Natural killer cell (primary cell): ENCODE measurements at regions not wholly inside any gene's neighbourhood (a gene's known extent, or its start where the extent isn't known, plus 50 kb on each side); places are given as distances from the start of the nearest gene placed in this dataset.

Experiments
- ATAC-seq, 3 donors: fragments of 150-1000 bp in 2 of 3; fragments of 200-7000 bp in 1 of 3; cut with Tn5 transposase; 1 replicate in 1 of 3; 2 replicates in 2 of 3; pipeline ENCODE4 v1.10.0; 2021; ENCODE audit warnings: mild to moderate bottlenecking in 2 of 3, moderate library complexity in 2 of 3
- DNase-seq, 2 donors: peaks; one replicate each; pipeline versions ENCODE4 v3.0.0 to v3.0.0-alpha.2; 2013 to 2021; ENCODE audit warnings: mixed read lengths in 1 of 2
- H3K27ac ChIP-seq: one replicate; pipeline ENCODE4 v1.5.1; 2013; ENCODE audit warnings: mild to moderate bottlenecking, low read length
- H3K27me3 ChIP-seq: one replicate; pipeline ENCODE4 v1.6.1; 2013; ENCODE audit warnings: low read length; ENCODE audit not compliant: control insufficient read depth, insufficient read depth
- H3K36me3 ChIP-seq: one replicate; pipeline ENCODE4 v1.6.1; 2013; ENCODE audit warnings: low read length; ENCODE audit not compliant: control insufficient read depth, insufficient read depth
- H3K4me1 ChIP-seq: one replicate; pipeline ENCODE4 v1.6.1; 2013; ENCODE audit warnings: low read length; ENCODE audit not compliant: control insufficient read depth, insufficient read depth
- H3K4me3 ChIP-seq: one replicate; pipeline ENCODE4 v1.5.1; 2013; ENCODE audit warnings: low read length
- H3K9me3 ChIP-seq: one replicate; pipeline ENCODE4 v1.6.1; 2013; ENCODE audit warnings: low read length; ENCODE audit not compliant: control insufficient read depth, insufficient read depth
- H3K27ac Mint-ChIP-seq, 2 donors: one replicate each; pipeline ENCODE4 v1.8.0; 2022; ENCODE audit warnings: mild to moderate bottlenecking in 2 of 2, mixed read lengths in 2 of 2, moderate library complexity in 1 of 2
- H3K27me3 Mint-ChIP-seq, 2 donors: one replicate each; pipeline ENCODE4 v1.8.0; 2022; ENCODE audit warnings: low read depth in 2 of 2, mixed read lengths in 2 of 2
- H3K36me3 Mint-ChIP-seq: one replicate; pipeline ENCODE4 v1.8.0; 2022; ENCODE audit warnings: mixed read lengths
- H3K4me1 Mint-ChIP-seq, 2 donors: one replicate each; pipeline ENCODE4 v1.8.0; 2022; ENCODE audit warnings: mixed read lengths in 2 of 2
- H3K4me3 Mint-ChIP-seq: one replicate; pipeline ENCODE4 v1.8.0; 2022; ENCODE audit warnings: mild to moderate bottlenecking, moderate library complexity, mixed read lengths
- H3K9me3 Mint-ChIP-seq, 2 donors: one replicate each; pipeline ENCODE4 v1.8.0; 2022; ENCODE audit warnings: mixed read lengths in 2 of 2
- WGBS: methylation state at CpG from one replicate; pipeline ENCODE4 v1.1.7; 2013; ENCODE audit warnings: missing lambda C conversion rate; ENCODE audit not compliant: insufficient coverage; 5-methylcytosine and 5-hydroxymethylcytosine counted together
- intact Hi-C: fragments of 100-400 bp; cut with micrococcal nuclease; formaldehyde crosslinking; loops from one replicate; pipeline ENCODE4 v1.14.2; 2022
- TF ChIP-seq, protein P1 (sequence below): fragments of 200-600 bp; IDR thresholded peaks from one replicate; pipeline ENCODE4 v1.8.0; 2022; ENCODE audit warnings: antibody characterized with exemption

DNA sequence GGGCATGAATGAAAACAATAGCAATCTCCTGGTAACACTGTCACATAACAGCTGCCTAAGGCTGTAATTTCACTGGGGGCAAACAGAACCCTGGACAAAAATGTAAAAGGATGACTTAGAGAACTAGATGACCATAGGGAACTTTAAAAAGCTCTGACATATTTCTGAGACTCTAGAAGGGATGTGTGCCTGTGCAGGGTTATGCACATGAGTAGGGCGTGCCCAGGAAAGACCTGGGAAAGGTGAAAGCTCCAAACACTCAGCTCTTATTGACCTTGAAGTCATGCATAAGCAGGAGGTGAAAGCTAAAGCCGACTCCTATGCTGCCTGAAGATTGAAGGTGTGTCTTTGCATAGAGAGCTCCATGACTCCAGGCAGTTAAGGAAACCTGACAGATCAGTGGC is 118.4 kb upstream of the BTBD3 start:
- intact Hi-C loops: no loop called here
- Histone ChIP-seq H3K4me1 (no peaks in the 10 kb centered on the region), H3K27me3 (no peaks in the 10 kb centered on the region), H3K27ac (no peak overlapping the region), H3K36me3 (no peaks in the 10 kb centered on the region), H3K4me3 (no peak overlapping the region), H3K9me3 (no peaks in the 10 kb centered on the region)
- no peak for DNase-seq
- peaks cover 4 to 9% of the 10 kb centered on the region in 2 donors for H3K9me3 Mint-ChIP-seq
- TF ChIP-seq, protein P1, sequence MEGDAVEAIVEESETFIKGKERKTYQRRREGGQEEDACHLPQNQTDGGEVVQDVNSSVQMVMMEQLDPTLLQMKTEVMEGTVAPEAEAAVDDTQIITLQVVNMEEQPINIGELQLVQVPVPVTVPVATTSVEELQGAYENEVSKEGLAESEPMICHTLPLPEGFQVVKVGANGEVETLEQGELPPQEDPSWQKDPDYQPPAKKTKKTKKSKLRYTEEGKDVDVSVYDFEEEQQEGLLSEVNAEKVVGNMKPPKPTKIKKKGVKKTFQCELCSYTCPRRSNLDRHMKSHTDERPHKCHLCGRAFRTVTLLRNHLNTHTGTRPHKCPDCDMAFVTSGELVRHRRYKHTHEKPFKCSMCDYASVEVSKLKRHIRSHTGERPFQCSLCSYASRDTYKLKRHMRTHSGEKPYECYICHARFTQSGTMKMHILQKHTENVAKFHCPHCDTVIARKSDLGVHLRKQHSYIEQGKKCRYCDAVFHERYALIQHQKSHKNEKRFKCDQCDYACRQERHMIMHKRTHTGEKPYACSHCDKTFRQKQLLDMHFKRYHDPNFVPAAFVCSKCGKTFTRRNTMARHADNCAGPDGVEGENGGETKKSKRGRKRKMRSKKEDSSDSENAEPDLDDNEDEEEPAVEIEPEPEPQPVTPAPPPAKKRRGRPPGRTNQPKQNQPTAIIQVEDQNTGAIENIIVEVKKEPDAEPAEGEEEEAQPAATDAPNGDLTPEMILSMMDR: no peak
- WGBS: 79% methylated on average over 2 of the region's 2 CpGs
- H3K27ac Mint-ChIP-seq: no peak overlapping the region
- H3K4me3 Mint-ChIP-seq: no peak overlapping the region
- H3K36me3 Mint-ChIP-seq: no peaks in the 10 kb centered on the region
- no peak for ATAC-seq
- H3K4me1 Mint-ChIP-seq: no peaks in the 10 kb centered on the region
- no peaks in the 10 kb centered on the region for H3K27me3 Mint-ChIP-seq

DNA sequence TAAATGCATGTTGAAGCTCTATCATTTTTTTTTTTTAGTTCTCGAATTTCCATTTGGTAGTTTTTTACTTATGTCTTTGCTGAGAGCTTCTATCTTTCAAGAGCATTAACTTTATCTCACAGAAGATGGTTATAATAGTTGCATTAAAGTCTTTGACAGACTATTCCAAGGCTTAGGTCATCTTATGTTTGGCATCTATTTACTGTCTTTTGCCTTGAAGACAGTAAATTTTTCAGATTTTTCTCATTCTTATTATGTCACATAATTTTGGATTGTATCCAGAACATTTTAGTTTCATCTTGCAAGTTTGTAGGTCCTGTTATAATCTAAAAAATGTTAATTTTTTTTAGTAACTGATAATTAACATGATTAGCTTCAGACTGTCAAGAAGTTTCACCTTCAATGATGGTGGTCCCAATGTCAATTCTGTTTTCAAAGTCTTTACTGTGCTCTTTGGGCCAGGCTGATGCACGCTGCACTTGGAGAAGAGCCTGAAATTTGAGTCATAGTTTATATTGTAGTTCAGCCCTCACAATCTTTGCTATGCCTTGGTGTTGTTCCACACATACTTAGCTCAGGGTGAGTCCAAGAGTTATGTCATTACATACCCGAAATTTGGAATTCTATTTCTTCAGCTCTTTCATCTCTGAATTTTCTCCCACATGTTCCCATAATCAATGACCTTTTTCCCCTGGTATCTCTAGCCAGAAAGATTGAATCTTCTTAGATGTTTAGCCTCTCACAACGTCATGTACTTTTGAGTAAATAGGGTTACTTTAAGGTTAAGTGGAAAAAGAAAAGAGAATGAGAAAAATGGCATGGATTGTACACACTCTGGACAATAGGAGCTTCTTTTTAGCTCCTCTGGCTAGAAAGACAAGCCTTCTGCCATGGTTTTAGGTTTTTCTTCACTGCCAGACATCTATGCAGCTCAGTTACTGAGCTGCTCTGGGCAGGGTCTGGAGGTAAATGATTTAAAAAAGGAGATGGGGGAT is 110.3 kb upstream of the BTBD3 start:
- intact Hi-C loops: no loop called here
- Histone ChIP-seq H3K27me3 (no peaks in the 10 kb centered on the region), H3K27ac (no peak overlapping the region), H3K9me3 (no peaks in the 10 kb centered on the region), H3K36me3 (no peaks in the 10 kb centered on the region), H3K4me1 (no peaks in the 10 kb centered on the region), H3K4me3 (no peak overlapping the region)
- Mint-ChIP-seq H3K4me3 (no peak overlapping the region), H3K9me3 (peaks cover 0 to 4% of the 10 kb centered on the region in 2 donors), H3K36me3 (no peaks in the 10 kb centered on the region), H3K27me3 (no peaks in the 10 kb centered on the region), H3K27ac (no peak overlapping the region), H3K4me1 (no peaks in the 10 kb centered on the region)
- no peak for DNase-seq
- ATAC-seq: no peak
- TF ChIP-seq, protein P1: no peak
- WGBS: 81% methylated on average over 3 of the region's 4 CpGs

DNA sequence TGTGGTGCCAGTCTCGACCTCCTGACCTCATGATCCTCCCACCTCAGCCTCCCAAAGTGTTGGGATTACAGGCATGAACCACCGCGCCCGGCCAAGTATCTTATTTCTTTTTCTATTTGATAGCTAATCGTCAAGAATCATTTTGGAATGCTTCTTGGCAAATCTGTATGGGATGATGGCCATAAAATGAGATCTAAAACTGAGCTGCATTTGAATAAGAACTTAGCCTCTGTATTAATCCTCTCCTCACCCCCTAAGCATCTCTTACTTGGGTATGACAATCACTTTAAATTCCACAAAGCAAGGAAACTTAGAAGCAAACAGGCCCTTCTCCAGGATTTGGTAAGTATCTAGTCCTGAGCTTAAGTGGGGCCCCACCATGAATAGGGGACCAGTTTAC is 108.9 kb upstream of the BTBD3 start:
- peaks cover 0 to 4% of the 10 kb centered on the region in 2 donors for H3K9me3 Mint-ChIP-seq
- H3K4me1 ChIP-seq: no peaks in the 10 kb centered on the region
- no peak overlapping the region for H3K27ac ChIP-seq
- 90% methylated on average over 5 of the region's 5 CpGs for WGBS
- no peaks in the 10 kb centered on the region for H3K4me1 Mint-ChIP-seq
- intact Hi-C loops: no loop called here
- H3K4me3 Mint-ChIP-seq: no peak overlapping the region
- ATAC-seq (no peak), DNase-seq (no peak)
- H3K4me3 ChIP-seq: no peak overlapping the region
- H3K27me3 Mint-ChIP-seq: no peaks in the 10 kb centered on the region
- TF ChIP-seq, protein P1: no peak
- H3K9me3 ChIP-seq: no peaks in the 10 kb centered on the region
- no peaks in the 10 kb centered on the region for H3K27me3 ChIP-seq
- no peak overlapping the region for H3K27ac Mint-ChIP-seq
- no peaks in the 10 kb centered on the region for H3K36me3 Mint-ChIP-seq
- no peaks in the 10 kb centered on the region for H3K36me3 ChIP-seq
